Suprapubic skin (tissue), 3 donors: ENCODE measurements at regions not wholly inside any gene's neighbourhood (a gene's known extent, or its start where the extent isn't known, plus 50 kb on each side); places are given as distances from the start of the nearest gene placed in this dataset.

Experiments
- POLR2AphosphoS5 ChIP-seq, 3 donors: sonication (generic); formaldehyde crosslinking; IDR thresholded peaks; one replicate each; pipeline ENCODE4 v1.6.1; 2017; ENCODE audit warnings: antibody characterized with exemption in 3 of 3
- TF ChIP-seq, protein P1 (sequence below), 2 donors: fragments of 200-600 bp in 1 of 2; fragments of 450-650 bp in 1 of 2; sonication (generic) in 1 of 2; IDR thresholded peaks; one replicate each; pipeline ENCODE4 v1.5.1; 2016 to 2019; ENCODE audit warnings: antibody characterized with exemption in 2 of 2, mild to moderate bottlenecking in 1 of 2, moderate library complexity in 1 of 2

DNA sequence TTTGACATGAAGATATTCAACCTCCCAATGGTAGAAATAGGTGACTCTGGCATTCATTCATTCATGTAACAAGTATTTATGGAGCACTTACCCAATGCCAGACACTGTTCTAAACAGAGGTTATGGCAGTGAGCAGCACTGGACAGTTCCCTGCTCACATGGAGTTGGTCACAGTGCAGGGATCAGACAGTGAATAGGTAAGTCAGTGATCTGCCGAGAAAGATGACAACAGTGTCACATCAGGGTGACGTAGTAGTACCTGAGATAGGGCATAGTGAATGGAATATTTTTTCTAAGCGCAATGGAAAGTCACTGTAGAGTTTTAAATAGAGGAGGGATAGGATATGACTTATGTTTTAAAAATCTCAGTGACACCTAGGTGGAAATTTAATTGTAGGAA lies 791.4 kb upstream of the RBFOX1 start:
- TF ChIP-seq, protein P1, sequence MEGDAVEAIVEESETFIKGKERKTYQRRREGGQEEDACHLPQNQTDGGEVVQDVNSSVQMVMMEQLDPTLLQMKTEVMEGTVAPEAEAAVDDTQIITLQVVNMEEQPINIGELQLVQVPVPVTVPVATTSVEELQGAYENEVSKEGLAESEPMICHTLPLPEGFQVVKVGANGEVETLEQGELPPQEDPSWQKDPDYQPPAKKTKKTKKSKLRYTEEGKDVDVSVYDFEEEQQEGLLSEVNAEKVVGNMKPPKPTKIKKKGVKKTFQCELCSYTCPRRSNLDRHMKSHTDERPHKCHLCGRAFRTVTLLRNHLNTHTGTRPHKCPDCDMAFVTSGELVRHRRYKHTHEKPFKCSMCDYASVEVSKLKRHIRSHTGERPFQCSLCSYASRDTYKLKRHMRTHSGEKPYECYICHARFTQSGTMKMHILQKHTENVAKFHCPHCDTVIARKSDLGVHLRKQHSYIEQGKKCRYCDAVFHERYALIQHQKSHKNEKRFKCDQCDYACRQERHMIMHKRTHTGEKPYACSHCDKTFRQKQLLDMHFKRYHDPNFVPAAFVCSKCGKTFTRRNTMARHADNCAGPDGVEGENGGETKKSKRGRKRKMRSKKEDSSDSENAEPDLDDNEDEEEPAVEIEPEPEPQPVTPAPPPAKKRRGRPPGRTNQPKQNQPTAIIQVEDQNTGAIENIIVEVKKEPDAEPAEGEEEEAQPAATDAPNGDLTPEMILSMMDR (IDR thresholded peaks at IDR 0.05), result no peak
- TF ChIP-seq POLR2AphosphoS5 (IDR thresholded peaks at IDR 0.05), result no peak
